GM19043 (cell line): ENCODE measurements at regions not wholly inside any gene's neighbourhood (a gene's known extent, or its start where the extent isn't known, plus 50 kb on each side); places are given as distances from the start of the nearest gene placed in this dataset.

Experiments
- ATAC-seq: cut with Tn5 transposase; IDR thresholded peaks from one replicate; pipeline ENCODE4 v1.9.1; 2021; ENCODE audit warnings: low read depth; ENCODE audit not compliant: unreplicated experiment

- no peak for ATAC-seq
Observed at GRCh38 chr12:126385785-126386184, 1320.5 kb downstream of the AACS start.

GRCh38 chr12:126389220-126389841, 1324.1 kb downstream of the AACS start:
- no peak for ATAC-seq

- ATAC-seq = no peak
Observed at GRCh38 chr12:126389961-126390360, 1324.7 kb downstream of the AACS start.

- no peak for ATAC-seq
Observed at GRCh38 chr12:126390969-126391566, 1325.8 kb downstream of the AACS start.

GRCh38 chr12:126396536-126396935, 1331.3 kb downstream of the AACS start:
- no peak for ATAC-seq

GRCh38 chr12:126397071-126397581, 1331.9 kb downstream of the AACS start:
- ATAC-seq = no peak

GRCh38 chr12:126397660-126398059, 1332.4 kb downstream of the AACS start:
- no peak for ATAC-seq

- ATAC-seq = no peak
Observed at GRCh38 chr12:126400831-126401230, 1335.6 kb downstream of the AACS start.

GRCh38 chr12:126404293-126404881, 1339.2 kb downstream of the AACS start:
- no peak for ATAC-seq

- ATAC-seq = no peak
Observed at GRCh38 chr12:126418400-126418799, 1353.2 kb downstream of the AACS start.

GRCh38 chr12:126419131-126419530, 1353.9 kb downstream of the AACS start:
- ATAC-seq = no peak

GRCh38 chr12:126424696-126425095, 1359.5 kb downstream of the AACS start:
- no peak for ATAC-seq

- ATAC-seq = no peak
Observed at GRCh38 chr12:126425264-126425663, 1360.0 kb downstream of the AACS start.

GRCh38 chr12:126428769-126429168, 1363.5 kb downstream of the AACS start:
- no peak for ATAC-seq

GRCh38 chr12:126430921-126431320, 1365.7 kb downstream of the AACS start:
- no peak for ATAC-seq

- no peak for ATAC-seq
Observed at GRCh38 chr12:126431767-126432166, 1366.5 kb downstream of the AACS start.

- no peak for ATAC-seq
Observed at GRCh38 chr12:126432780-126433179, 1367.5 kb downstream of the AACS start.

GRCh38 chr12:126434412-126434985, 1369.3 kb downstream of the AACS start:
- no peak for ATAC-seq

GRCh38 chr12:126436041-126436440, 1370.8 kb downstream of the AACS start:
- no peak for ATAC-seq

GRCh38 chr12:126437934-126438333, 1372.7 kb downstream of the AACS start:
- ATAC-seq = no peak

- ATAC-seq = no peak
Observed at GRCh38 chr12:126443977-126444376, 1378.7 kb downstream of the AACS start.

GRCh38 chr12:126447346-126447745, 1382.1 kb downstream of the AACS start:
- no peak for ATAC-seq
